Ureter (tissue), 1 donor: ENCODE measurements at regions not wholly inside any gene's neighbourhood (a gene's known extent, or its start where the extent isn't known, plus 50 kb on each side); places are given as distances from the start of the nearest gene placed in this dataset.

ENCODE experiments used
- DNase-seq: peaks from one replicate; pipeline ENCODE4 v3.0.0-alpha.2; 2020; ENCODE audit warnings: low spot score
- donor health status: DM: yes; HTN: yes; CAD: no.

DNA sequence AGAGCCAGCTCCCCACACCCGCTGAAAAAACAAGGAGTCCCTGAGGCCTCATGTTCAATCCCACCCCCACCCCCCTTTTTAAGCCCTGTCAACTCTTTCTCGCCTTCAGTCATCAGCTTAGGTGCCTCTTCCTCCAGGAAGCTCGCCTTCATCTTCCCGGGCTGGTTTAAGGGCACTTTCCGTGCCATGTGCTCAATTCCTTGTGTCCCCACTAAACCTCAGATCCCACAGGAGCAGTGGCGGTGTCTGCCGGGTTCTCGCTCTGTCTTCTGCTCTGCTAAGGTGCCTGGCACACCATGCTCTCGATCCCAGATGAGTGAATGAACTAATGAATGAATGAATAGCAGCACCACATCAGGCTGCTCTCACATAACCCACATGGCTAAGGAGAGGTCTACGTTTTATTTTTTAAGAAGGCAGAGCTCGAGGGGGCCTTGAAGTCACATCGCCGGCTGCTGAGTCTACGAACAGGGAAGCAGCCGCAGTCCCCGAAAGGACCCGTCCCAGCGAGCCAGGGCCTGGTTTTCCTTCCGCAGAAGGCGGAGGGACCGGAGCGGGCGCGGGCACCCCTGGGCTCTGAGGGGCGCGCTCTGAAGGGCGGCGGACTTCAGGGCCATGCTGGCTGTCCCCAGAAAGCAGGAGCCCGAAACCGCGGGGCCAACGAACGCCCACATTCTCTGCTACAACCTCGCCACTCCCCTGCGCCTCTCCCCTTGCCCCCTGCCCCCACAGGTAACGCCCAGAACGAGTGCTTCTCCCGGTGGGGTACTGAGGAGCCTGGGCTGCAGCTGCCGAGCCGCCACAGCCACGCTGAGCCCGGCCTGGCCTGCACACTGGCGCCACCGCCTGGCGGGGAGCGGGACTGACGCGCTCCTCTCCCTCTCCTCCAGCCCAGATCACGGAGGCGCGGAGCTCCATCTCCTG lies 73.4 kb upstream of the KCNMA1 start:
- DNase-seq = peak; percentile 83

DNA sequence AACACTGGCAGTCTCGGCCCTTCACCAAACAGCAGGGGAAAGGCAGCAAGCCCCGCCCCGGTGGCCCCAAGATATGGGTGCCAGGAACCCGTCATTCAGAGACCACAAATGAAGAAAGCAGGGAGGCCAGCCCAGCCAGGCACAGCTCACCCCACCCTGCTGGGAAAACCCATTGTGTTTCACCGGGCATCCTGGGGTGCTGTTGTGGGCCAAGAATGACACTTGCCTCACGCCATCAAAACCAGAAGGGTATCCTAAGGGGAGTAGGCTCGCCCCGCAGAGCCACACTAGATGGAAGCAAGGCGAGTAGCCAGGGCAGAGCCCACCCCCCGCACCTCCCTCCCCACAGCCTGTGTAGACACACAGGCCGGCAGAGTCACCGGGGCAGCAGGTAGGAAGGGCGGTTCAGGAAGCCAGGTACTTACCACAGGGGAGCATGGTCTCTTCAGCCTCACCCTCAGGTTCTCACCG lies 72.5 kb upstream of the KCNMA1 start:
- no peak for DNase-seq

DNA sequence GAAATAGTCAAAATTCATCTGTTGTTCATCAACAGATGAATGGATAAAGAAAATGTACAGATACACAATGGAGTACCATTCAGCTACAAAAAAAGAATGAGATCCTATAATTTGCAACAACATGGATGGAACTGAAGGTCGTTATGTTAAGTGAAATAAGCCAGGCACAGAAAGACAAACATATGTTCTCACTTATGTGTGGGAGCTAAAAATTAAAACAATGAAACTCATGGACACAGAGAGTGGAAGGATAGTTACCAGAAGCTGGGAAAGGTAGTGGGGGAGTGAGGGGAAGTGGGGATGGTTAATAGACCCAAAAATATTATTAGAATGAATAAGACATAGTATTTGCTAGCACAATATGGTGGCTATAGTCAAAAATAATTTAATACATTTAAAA lies 70.0 kb upstream of the KCNMA1 start:
- DNase-seq = no peak

DNA sequence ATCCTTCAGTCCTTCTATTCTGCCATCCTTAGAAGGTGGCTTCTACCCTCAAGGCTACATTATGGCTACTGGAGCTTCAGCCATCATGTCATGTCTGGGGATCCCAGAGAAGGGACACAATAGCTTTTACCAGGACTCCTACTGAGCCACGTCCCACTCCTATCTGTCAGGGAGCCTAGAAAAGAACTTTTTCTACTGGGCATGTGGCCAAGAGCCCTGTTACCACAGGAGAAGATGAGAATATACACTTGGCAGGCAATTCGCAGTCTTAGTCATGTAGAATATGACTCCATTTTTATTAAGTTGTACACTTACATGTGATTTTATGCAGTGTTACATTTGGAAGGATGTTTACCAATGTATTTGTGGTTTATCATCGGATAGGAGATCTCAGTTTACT lies 64.6 kb upstream of the KCNMA1 start:
- DNase-seq = no peak

DNA sequence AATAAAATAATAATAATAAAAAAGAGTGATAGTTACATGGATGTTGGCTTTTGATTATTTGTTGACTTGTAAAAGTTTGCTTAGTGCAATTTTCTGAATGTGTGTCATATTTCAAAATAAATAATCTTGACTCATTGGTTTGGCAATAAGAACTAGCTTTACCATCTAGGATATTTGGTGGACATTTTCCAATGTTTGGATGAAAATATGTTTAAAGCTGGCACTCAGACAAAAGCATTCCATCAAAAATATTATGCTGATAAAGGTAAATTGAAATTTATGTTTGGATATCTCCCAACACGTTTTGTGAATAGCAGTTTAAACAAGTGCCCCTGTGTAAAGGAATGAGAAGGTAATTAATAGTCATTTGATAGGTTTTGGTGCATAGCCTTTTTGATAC lies 62.5 kb upstream of the KCNMA1 start:
- no peak for DNase-seq

DNA sequence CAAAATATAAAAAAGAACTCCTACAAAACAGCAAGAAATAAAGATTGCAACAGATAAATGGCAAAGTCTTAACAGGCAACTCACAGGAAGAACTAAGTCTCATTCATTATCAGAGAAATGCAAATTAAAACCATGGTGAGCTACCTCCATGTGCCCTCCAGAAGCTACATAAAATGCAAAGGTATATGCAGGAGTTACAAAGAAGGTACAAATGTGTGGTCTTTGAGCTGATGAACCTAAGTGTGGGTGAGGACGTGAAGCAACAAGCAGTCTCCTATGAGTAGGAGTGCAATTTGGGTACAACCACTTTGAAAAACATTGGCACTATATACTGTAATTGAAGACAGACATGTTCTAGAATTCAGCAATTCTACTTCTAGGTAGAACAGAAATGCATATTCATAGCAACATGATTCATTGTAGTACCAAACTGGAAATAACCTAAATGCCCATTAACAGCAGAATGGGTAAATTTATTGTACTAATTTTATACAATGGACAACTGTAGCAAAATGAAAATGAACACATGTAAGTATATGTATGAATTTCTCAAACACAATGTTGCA lies 61.6 kb upstream of the KCNMA1 start:
- DNase-seq = no peak

DNA sequence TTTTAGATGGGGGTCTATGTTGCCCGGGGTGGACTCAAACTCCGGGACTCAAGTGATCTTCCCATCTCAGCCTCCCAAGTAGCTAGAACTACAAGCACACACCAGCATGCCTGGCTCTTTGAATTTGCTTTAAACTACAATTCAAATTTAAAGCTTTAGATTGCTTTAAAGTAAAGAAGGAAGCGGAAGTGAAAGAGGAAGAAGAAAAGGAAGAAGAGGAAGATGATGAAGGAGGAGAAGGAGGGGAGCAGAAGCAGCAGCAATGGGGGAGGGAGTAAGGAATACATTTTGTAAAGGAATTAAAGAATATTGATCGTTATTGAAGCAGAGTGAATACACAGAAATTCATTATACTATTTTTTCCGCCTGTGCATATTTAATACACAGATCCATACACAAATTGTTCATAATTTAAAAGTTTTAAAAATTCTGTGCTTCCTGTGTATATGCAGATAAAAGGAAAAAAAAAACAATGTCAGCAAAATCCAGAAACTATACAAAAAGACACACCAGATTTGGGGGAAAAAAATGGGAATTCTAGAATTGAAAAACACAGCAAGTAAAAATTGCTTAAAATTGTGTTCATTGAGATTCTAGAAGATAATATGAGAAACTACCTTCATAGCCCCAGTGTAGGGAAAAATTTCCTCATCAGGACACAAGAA lies 60.8 kb upstream of the KCNMA1 start:
- no peak for DNase-seq

DNA sequence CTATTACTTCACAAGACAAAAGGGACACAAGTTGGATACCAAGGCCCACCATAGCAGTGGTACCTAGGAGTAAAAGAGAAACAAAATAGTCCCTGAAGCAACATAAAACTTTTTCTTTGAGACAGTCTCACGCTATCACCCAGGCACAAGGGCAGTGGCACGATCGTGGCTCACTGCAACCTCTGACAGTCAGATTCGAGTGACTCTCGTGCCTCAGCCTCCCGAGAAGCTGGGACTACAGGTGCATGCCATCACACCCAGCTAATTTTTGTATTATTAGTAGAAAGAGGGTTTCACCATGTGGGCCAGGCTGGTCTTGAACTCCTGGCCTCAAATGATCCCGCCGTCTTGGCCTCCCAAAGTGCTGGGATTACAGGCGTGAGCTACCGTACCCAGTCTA lies 59.0 kb upstream of the KCNMA1 start:
- no peak for DNase-seq

DNA sequence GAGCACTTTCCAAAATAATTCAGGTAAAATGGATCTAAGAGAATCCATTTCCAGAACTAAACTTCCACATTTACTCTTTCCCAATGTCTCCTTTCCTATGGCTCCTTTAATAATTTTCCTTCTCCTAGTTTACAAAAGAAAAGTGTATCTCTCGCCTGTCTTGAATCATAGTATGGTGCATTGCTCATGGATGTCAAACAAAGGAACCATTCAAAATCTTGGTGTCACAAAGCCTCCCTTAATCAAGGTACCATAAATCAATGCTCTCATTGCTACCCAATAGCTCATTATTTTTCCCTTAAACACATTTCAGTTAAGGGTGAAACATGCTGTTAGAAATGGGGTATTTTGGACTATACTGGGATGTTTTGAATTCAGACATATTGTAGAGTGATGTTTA lies 57.6 kb upstream of the KCNMA1 start:
- DNase-seq = no peak

DNA sequence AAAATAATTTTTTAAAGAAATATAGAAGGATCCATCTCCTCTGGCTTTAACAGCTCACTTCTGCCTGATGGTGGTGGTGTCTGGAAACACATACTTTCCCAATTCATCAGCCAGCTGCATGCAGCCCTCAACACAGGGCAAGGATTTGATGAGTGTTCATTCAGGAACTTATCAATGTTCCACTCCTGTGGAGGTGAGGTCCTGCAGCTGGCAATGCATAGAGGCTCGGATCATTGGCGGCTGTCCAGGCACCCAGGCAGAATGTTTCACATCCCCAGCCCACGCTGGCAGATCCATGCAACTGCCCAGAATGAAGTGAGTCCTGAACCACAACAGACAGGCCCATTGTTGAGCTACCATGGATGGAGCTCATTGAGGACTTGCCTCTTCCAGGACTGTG lies 55.2 kb upstream of the KCNMA1 start:
- DNase-seq = no peak

DNA sequence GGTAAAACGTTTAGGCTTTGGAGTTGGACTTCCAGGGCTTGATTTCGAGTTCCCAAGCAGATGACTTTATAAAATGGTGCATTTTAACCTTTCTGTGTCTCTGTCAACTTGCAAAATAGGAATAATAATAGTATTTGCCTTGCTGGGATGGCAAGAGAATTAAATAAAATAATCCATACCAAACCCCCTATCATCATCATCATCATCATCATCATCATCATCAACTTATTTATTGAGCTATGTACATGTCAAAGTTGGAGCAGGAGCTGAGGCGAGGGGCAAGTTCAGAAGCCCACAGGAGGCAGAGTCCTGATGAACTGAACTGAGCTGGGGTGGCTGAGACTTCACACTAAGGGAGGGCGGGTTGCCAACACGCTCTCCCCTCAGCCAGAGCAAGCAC lies 51.7 kb upstream of the KCNMA1 start:
- no peak for DNase-seq

DNA sequence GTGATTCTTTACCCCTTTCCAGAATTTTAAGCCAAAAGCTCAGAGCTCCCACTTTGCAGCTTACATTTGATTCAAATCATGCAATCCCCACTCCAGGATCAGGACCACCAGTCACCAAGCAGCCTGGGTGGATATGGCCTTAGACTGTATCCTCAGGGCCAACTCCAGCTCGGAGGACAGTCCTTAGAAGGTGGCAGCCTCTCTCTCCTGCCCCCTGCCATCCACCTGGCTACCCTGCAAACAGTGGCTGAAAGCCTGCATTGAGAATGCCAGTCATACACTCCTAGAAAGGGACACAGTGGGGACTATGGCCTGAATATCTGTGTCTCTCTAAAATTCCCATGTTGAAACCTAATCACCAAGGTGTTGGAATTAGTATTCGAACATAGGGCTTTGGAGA lies 50.0 kb upstream of the KCNMA1 start:
- DNase-seq = no peak
